Gastroesophageal sphincter (tissue), 4 donors: ENCODE measurements at regions not wholly inside any gene's neighbourhood (a gene's known extent, or its start where the extent isn't known, plus 50 kb on each side); places are given as distances from the start of the nearest gene placed in this dataset.

Experiments used
- ATAC-seq: fragments of 150-250 bp; one replicate; pipeline ENCODE4 v1.9.1; 2016; ENCODE audit warnings: mild to moderate bottlenecking, moderate library complexity
- H3K27ac ChIP-seq, 4 donors: fragments of 200-600 bp; sonication (generic) in 3 of 4; 1 replicate in 3 of 4; 2 replicates in 1 of 4; pipeline ENCODE4 v1.5.1; 2016 to 2019
- H3K27me3 ChIP-seq: fragments of 200-600 bp; sonication (generic); one replicate; pipeline ENCODE4 v1.5.1; 2019
- H3K36me3 ChIP-seq, 2 donors: fragments of 200-600 bp; sonication (generic); one replicate each; pipeline ENCODE4 v1.5.1; 2019; ENCODE audit warnings: control low read depth in 1 of 2
- H3K4me1 ChIP-seq, 3 donors: fragments of 200-600 bp; sonication (generic); 1 replicate in 2 of 3; 2 replicates in 1 of 3; pipeline ENCODE4 v1.5.1; 2016 to 2019; ENCODE audit warnings: control low read depth in 2 of 3
- H3K4me3 ChIP-seq, 2 donors: fragments of 200-600 bp; sonication (generic); one replicate each; pipeline ENCODE4 v1.5.1; 2019; ENCODE audit warnings: mild to moderate bottlenecking in 1 of 2, moderate library complexity in 1 of 2
- H3K9me3 ChIP-seq, 3 donors: fragments of 200-600 bp; sonication (generic); one replicate each; pipeline ENCODE4 v1.5.1; 2017 to 2019; ENCODE audit warnings: control low read depth in 2 of 3
- CTCF ChIP-seq, 4 experiments: fragments of 200-600 bp in 2 of 4; fragments of 450-650 bp in 2 of 4; sonication (generic) in 1 of 4; IDR thresholded peaks; one replicate each; pipeline ENCODE4 v1.5.1; 2017 to 2019; ENCODE audit warnings: antibody characterized with exemption in 4 of 4, mild to moderate bottlenecking in 2 of 4, moderate library complexity in 2 of 4
- EP300 ChIP-seq: sonication (generic); formaldehyde crosslinking; IDR thresholded peaks from one replicate; pipeline ENCODE4 v1.6.1; 2017; ENCODE audit warnings: antibody characterized with exemption, mild to moderate bottlenecking
- POLR2A ChIP-seq, 2 donors: fragments of 450-650 bp; IDR thresholded peaks; one replicate each; pipeline ENCODE4 v1.6.1; 2017; ENCODE audit warnings: antibody characterized with exemption in 2 of 2, mild to moderate bottlenecking in 2 of 2, moderate library complexity in 1 of 2
- POLR2AphosphoS5 ChIP-seq: sonication (generic); formaldehyde crosslinking; IDR thresholded peaks from one replicate; pipeline ENCODE4 v1.6.1; 2017; ENCODE audit warnings: antibody characterized with exemption
- WGBS, 2 donors: methylation state at CpG; one replicate each; pipeline ENCODE4 v1.1.5; 2018; ENCODE audit warnings: low coverage in 1 of 2; 5-methylcytosine and 5-hydroxymethylcytosine counted together

GRCh38 chr11:11220786-11221185, 132.3 kb downstream of the CSNK2A3 start:
- Histone ChIP-seq H3K36me3 (no peaks in the 10 kb centered on the region), H3K27ac (no peak overlapping the region), H3K27me3 (no peaks in the 10 kb centered on the region), H3K4me3 (no peak overlapping the region), H3K9me3 (no peaks in the 10 kb centered on the region), H3K4me1 (peaks cover 0 to 21% (median 0%) of the 10 kb centered on the region in 3 donors)
- no peak for ATAC-seq
- TF ChIP-seq CTCF (IDR thresholded peaks at IDR 0.05) (no peak), EP300 (no peak), POLR2AphosphoS5 (no peak), POLR2A (IDR thresholded peaks at IDR 0.05) (no peak)
- WGBS, 2 donors: 86 to 96% methylated on average over 8 to 9 of the region's 9 CpGs

GRCh38 chr11:11218629-11218986, 134.4 kb downstream of the CSNK2A3 start:
- 46 to 50% methylated on average over 3 of the region's 3 CpGs for WGBS, 2 donors
- Histone ChIP-seq H3K27ac (no peak overlapping the region), H3K4me3 (no peak overlapping the region), H3K4me1 (peaks cover 0 to 32% (median 6%) of the 10 kb centered on the region in 3 donors), H3K36me3 (no peaks in the 10 kb centered on the region), H3K27me3 (no peaks in the 10 kb centered on the region), H3K9me3 (no peaks in the 10 kb centered on the region)
- no peak for TF ChIP-seq CTCF (IDR thresholded peaks at IDR 0.05)
- no peak for TF ChIP-seq POLR2A (IDR thresholded peaks at IDR 0.05)
- no peak for TF ChIP-seq POLR2AphosphoS5
- TF ChIP-seq EP300: no peak
- no peak for ATAC-seq

- Histone ChIP-seq H3K4me3 (no peak overlapping the region), H3K4me1 (peaks cover 0 to 38% (median 12%) of the 10 kb centered on the region in 3 donors), H3K27ac (no peak overlapping the region), H3K9me3 (no peaks in the 10 kb centered on the region), H3K36me3 (no peaks in the 10 kb centered on the region), H3K27me3 (no peaks in the 10 kb centered on the region)
- no peak for TF ChIP-seq EP300
- no peak for TF ChIP-seq CTCF (IDR thresholded peaks at IDR 0.05)
- TF ChIP-seq POLR2AphosphoS5: no peak
- TF ChIP-seq POLR2A (IDR thresholded peaks at IDR 0.05): no peak
- no peak for ATAC-seq
- 72 to 76% methylated on average over 5 of the region's 5 CpGs for WGBS, 2 donors
Measured at GRCh38 chr11:11217929-11218628, 135.0 kb downstream of the CSNK2A3 start.

GRCh38 chr11:11217289-11217928, 135.6 kb downstream of the CSNK2A3 start:
- Histone ChIP-seq H3K27me3 (no peaks in the 10 kb centered on the region), H3K27ac (no peak overlapping the region), H3K9me3 (no peaks in the 10 kb centered on the region), H3K4me3 (no peak overlapping the region), H3K36me3 (no peaks in the 10 kb centered on the region), H3K4me1 (peaks cover 0 to 44% (median 14%) of the 10 kb centered on the region in 3 donors)
- TF ChIP-seq POLR2AphosphoS5: no peak
- no peak for TF ChIP-seq POLR2A (IDR thresholded peaks at IDR 0.05)
- TF ChIP-seq EP300: no peak
- TF ChIP-seq CTCF (IDR thresholded peaks at IDR 0.05): no peak
- WGBS, 2 donors: 93 to 100% methylated on average over 3 to 7 of the region's 9 CpGs
- no peak for ATAC-seq

- H3K9me3 ChIP-seq: no peaks in the 10 kb centered on the region
- H3K36me3 ChIP-seq: no peaks in the 10 kb centered on the region
- no peak for ATAC-seq
- 87 to 100% methylated on average over 1 to 3 of the region's 3 CpGs for WGBS, 2 donors
- peaks cover 0 to 59% (median 21%) of the 10 kb centered on the region in 3 donors for H3K4me1 ChIP-seq
- H3K27ac ChIP-seq: no peak overlapping the region
- no peak overlapping the region for H3K4me3 ChIP-seq
- TF ChIP-seq POLR2AphosphoS5 (no peak), POLR2A (IDR thresholded peaks at IDR 0.05) (no peak), EP300 (no peak), CTCF (IDR thresholded peaks at IDR 0.05) (no peak)
- H3K27me3 ChIP-seq: no peaks in the 10 kb centered on the region
Measured at GRCh38 chr11:11215944-11216343, 137.1 kb downstream of the CSNK2A3 start.
